Effector memory CD4-positive, alpha-beta T cell (primary cell): ENCODE measurements at regions not wholly inside any gene's neighbourhood (a gene's known extent, or its start where the extent isn't known, plus 50 kb on each side); places are given as distances from the start of the nearest gene placed in this dataset.

ENCODE experiments used
- DNase-seq, 3 donors: peaks; one replicate each; pipeline ENCODE4 v3.0.0-alpha.2; 2020
- H3K27ac ChIP-seq: 2 replicates; pipeline ENCODE4 v1.7.0; 2013; ENCODE audit warnings: mild to moderate bottlenecking, low read length, moderate library complexity; ENCODE audit not compliant: insufficient read depth, poor library complexity, severe bottlenecking
- H3K27me3 ChIP-seq: replicated peaks from 2 replicates; pipeline ENCODE4 v1.7.0; 2013; ENCODE audit warnings: mild to moderate bottlenecking, low read length; ENCODE audit not compliant: insufficient read depth, control insufficient read depth, poor library complexity, severe bottlenecking
- H3K36me3 ChIP-seq: 2 replicates; pipeline ENCODE4 v1.7.0; 2013; ENCODE audit warnings: mild to moderate bottlenecking, low read length, moderate library complexity; ENCODE audit not compliant: control insufficient read depth, insufficient read depth
- H3K4me1 ChIP-seq: 2 replicates; pipeline ENCODE4 v1.7.0; 2013; ENCODE audit warnings: low read length, mild to moderate bottlenecking; ENCODE audit not compliant: control insufficient read depth, insufficient read depth, poor library complexity, severe bottlenecking
- H3K4me3 ChIP-seq: 2 replicates; pipeline ENCODE4 v1.7.0; 2013; ENCODE audit warnings: low read length, low read depth, mild to moderate bottlenecking; ENCODE audit not compliant: insufficient read depth, poor library complexity, severe bottlenecking
- H3K9me3 ChIP-seq: 2 replicates; pipeline ENCODE4 v1.7.0; 2013; ENCODE audit warnings: mild to moderate bottlenecking, low read length, moderate library complexity; ENCODE audit not compliant: control insufficient read depth

DNA sequence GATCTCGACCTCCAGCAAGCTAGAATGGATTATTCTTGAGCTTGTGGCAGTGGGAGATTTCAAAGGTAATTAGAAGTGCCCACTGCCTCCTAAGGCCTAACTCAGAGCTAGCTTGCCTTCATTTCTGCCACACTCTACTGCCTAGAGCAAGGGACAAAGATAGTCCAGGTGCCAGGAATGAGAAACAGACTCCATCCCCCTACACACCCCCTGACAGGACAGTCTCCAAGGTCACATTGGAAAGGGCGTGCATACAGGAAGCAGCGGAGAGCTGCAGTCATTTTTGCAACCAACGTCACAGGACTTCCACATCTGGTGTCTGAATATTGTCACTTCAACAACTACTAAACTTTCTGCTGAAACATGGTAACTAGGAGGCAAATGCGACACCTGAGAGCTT lies 101.0 kb upstream of the SH3BP4 start:
- no peaks in the 10 kb centered on the region for H3K4me1 ChIP-seq
- H3K36me3 ChIP-seq = no peaks in the 10 kb centered on the region
- H3K4me3 ChIP-seq = no peak overlapping the region
- no peak overlapping the region for H3K27ac ChIP-seq
- no peaks in the 10 kb centered on the region for H3K27me3 ChIP-seq
- no peak for DNase-seq
- H3K9me3 ChIP-seq = no peaks in the 10 kb centered on the region

DNA sequence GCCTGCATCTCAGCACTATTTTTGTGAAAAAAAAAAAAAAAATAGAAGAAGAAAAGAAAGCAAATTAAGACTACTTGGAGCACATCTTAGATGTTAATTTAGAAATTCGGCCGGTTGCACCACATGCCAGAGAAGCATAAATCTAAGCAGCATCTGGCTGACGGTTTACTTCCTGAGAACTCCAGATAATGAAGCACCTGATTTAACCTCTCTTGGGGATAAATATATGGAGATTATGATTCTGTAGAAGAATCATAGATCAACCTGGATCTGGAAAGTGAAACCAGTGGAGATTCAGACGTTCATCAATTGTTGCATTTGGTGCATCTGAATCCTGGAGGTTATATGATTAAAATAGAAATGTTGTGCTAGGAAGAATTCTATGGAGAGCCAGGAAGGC lies 102.1 kb upstream of the SH3BP4 start:
- no peak overlapping the region for H3K27ac ChIP-seq
- DNase-seq = no peak
- H3K9me3 ChIP-seq = no peaks in the 10 kb centered on the region
- no peaks in the 10 kb centered on the region for H3K4me1 ChIP-seq
- no peaks in the 10 kb centered on the region for H3K27me3 ChIP-seq
- no peak overlapping the region for H3K4me3 ChIP-seq
- no peaks in the 10 kb centered on the region for H3K36me3 ChIP-seq

DNA sequence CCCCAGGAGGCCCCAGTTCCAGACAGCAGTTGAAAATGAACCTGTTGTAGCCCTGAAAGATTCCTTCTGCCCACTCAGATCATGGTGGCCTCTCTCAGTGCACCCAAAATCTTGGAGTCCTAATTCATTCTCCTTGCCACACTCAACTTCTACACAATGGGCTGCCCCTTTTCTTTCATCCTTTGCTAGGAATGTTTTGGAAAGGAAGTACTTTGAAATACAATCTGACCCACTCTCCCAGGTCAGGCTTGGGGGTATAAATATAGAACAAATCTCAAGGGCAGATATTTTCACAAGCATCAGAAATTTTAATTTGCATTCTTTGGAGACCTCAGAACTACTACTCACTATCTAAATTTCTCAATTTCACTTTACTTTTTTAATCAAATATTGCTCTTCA lies 103.2 kb upstream of the SH3BP4 start:
- H3K4me1 ChIP-seq = no peaks in the 10 kb centered on the region
- H3K27me3 ChIP-seq = no peaks in the 10 kb centered on the region
- H3K4me3 ChIP-seq = no peak overlapping the region
- H3K36me3 ChIP-seq = no peaks in the 10 kb centered on the region
- H3K27ac ChIP-seq = no peak overlapping the region
- DNase-seq = no peak
- no peaks in the 10 kb centered on the region for H3K9me3 ChIP-seq

DNA sequence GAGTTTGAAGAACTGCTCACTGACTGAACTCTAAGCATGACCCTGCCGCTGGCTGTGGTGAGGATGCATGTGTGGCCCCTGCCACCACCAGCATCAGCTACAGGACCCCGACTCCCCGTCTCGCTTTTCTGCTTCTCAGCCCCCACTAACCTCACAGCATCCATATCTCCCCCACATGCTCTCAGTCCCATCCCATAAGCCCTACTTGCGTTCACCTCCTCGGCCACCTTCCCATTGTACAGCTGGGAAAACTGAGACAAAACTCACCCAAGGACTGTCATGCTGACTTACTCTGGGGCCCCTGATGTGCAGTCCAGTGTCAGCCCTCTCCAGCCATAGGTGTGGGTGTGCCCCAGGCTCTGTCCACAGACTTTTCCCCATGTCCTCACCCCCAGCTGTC lies 104.2 kb upstream of the SH3BP4 start:
- H3K9me3 ChIP-seq = no peaks in the 10 kb centered on the region
- DNase-seq = no peak
- no peaks in the 10 kb centered on the region for H3K36me3 ChIP-seq
- H3K27me3 ChIP-seq = no peaks in the 10 kb centered on the region
- no peak overlapping the region for H3K27ac ChIP-seq
- H3K4me3 ChIP-seq = no peak overlapping the region
- H3K4me1 ChIP-seq = no peaks in the 10 kb centered on the region

GRCh38 chr2:234847364-234847635 lies 104.5 kb upstream of the SH3BP4 start:
- no peak overlapping the region for H3K27ac ChIP-seq
- no peaks in the 10 kb centered on the region for H3K27me3 ChIP-seq
- no peaks in the 10 kb centered on the region for H3K36me3 ChIP-seq
- H3K4me1 ChIP-seq = no peaks in the 10 kb centered on the region
- DNase-seq = no peak
- no peaks in the 10 kb centered on the region for H3K9me3 ChIP-seq
- H3K4me3 ChIP-seq = no peak overlapping the region

- Histone ChIP-seq H3K27ac (no peak overlapping the region), H3K27me3 (no peaks in the 10 kb centered on the region), H3K9me3 (no peaks in the 10 kb centered on the region), H3K4me3 (no peak overlapping the region), H3K4me1 (no peaks in the 10 kb centered on the region), H3K36me3 (no peaks in the 10 kb centered on the region)
- no peak for DNase-seq
Observed at GRCh38 chr2:234846599-234847363, 105.0 kb upstream of the SH3BP4 start.

DNA sequence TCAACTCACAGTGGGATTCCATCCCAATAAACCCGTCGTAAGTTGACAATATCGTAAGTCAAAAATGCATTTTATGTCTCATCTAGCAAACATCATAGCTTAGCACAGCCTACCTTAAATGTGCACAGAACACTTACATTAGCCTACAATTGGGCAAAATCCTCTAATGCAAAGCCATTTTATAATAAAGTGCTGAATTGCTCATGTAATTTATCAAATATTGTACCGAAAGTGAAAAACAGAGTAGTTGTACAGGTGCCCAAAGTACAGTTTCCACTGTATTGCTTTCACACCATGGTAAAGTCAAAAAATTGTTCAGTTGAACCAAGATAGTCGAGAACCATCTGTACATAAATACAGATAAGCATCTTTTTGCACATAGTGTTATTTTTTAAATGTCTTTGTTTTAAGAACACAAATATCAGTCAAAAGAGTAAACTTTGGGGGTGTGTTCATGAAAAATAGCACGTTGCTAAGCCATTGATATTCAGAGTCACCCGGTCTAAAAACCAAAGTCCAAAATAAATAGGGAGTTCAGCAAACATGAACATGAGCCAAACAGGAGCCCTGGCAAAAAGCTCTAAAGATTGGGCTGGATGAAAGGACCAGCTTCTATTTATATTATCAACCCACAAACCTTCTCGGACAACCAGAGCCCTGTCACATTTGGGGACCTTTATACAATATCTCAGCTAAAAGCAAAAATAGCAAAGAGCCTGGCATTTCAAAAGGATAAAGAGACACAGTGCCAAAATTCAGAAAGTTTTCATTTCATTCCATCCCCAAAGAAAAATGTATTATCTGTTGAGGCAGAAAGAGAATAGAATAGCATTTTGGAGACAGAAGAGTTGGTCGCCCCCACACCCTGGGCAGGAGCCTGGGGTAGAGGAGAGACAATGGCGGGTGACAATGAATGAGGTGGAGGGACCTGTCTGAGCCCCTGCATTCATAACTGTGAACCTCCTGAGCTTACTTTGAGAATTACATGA lies 105.9 kb upstream of the SH3BP4 start:
- no peak for DNase-seq

DNA sequence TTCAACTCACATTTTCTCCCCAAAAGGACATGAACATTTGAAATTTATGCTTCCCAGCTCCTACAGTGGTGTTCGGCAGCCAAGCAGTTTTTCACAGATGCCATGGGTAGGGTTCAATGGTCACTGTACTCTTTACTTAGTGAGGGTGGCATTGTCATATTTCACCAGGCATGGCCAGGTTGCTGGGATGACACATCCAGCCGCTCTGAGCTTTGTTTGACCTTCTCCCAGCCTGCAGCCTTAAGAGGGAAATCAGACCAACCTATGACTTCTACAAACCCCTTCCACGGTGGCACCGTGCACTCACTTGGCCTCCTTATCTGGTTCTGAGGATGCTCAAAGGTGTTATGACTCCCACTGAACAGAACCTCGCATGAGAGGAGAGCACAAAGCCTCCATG lies 108.4 kb upstream of the SH3BP4 start:
- Histone ChIP-seq H3K36me3 (no peaks in the 10 kb centered on the region), H3K4me3 (no peak overlapping the region), H3K27ac (no peak overlapping the region), H3K4me1 (no peaks in the 10 kb centered on the region), H3K27me3 (no peaks in the 10 kb centered on the region), H3K9me3 (no peaks in the 10 kb centered on the region)
- no peak for DNase-seq

More for the DNA sequence above, 105.9 kb upstream of the SH3BP4 start:
- no peaks in the 10 kb centered on the region for H3K4me1 ChIP-seq
- H3K4me3 ChIP-seq = no peak overlapping the region
- no peaks in the 10 kb centered on the region for H3K36me3 ChIP-seq
- H3K9me3 ChIP-seq = no peaks in the 10 kb centered on the region
- H3K27ac ChIP-seq = no peak overlapping the region
- no peaks in the 10 kb centered on the region for H3K27me3 ChIP-seq

DNA sequence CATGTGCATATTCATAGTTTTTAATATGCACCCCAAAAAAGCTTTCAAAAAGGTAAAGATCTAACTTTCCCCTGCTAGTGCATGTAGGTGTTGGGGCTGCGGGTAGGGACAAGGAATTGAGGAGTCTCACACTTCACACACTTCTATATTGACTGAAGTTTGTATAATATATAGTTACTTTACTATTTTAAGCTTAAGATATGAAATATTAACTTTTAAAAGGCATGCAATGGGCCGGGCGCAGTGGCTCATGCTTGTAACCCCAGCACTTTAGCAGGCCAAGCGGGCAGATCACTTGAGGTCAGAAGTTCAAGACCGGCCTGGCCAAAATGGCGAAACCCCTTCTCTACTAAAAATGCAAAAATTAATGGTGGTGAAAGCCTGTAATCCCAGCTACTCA lies 109.1 kb upstream of the SH3BP4 start:
- Histone ChIP-seq H3K27ac (no peak overlapping the region), H3K9me3 (no peaks in the 10 kb centered on the region)

DNA sequence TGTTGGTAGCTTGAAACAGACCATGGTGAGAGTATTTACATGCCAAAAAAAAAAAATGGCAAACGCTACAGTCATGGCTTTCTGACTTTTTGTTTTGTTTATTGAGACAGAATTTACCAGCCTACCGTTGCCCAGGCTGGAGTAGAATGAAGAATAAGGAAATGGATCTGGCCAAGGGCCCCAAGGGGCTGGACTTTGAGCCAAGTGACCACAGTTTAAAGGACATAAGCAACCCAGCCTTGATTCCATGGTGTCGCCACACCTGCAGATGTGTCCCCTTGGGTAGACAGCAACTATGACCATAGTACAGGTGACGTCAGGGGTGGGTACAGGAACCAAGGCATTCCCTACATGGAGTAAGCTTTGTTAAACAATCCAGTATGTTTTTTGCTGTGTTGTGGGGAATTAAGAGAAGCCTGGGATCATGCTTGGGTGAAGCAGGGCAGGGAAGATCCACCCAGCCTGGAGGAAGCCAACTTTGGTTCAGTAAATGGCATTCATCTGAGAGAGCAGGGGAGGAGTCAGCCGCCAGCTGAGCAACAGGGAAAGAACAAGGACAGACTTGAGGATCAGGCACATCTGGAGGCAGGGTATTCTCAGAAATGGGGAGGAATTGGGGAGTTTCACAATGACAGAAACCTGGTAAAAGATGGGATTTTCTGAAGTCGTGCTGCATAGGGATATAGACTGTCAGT lies 110.3 kb upstream of the SH3BP4 start:
- H3K27me3 ChIP-seq = no peaks in the 10 kb centered on the region
- no peak overlapping the region for H3K4me3 ChIP-seq
- H3K36me3 ChIP-seq = no peaks in the 10 kb centered on the region
- no peak overlapping the region for H3K27ac ChIP-seq
- DNase-seq = no peak
- no peaks in the 10 kb centered on the region for H3K4me1 ChIP-seq
- H3K9me3 ChIP-seq = no peaks in the 10 kb centered on the region

More for the DNA sequence above, 109.1 kb upstream of the SH3BP4 start:
- no peaks in the 10 kb centered on the region for H3K4me1 ChIP-seq
- H3K4me3 ChIP-seq = no peak overlapping the region
- no peak for DNase-seq
- H3K27me3 ChIP-seq = no peaks in the 10 kb centered on the region
- no peaks in the 10 kb centered on the region for H3K36me3 ChIP-seq
